Right ventricle myocardium superior (tissue), 1 donor: ENCODE measurements at regions not wholly inside any gene's neighbourhood (a gene's known extent, or its start where the extent isn't known, plus 50 kb on each side); places are given as distances from the start of the nearest gene placed in this dataset.

Experiments
- ATAC-seq: fragments of 200-7000 bp; cut with Tn5 transposase; one replicate; pipeline ENCODE4 v1.9.1; 2020; ENCODE audit warnings: mild to moderate bottlenecking; ENCODE audit not compliant: poor library complexity
- DNase-seq: peaks from one replicate; pipeline ENCODE4 v3.0.0-alpha.2; 2020
- intact Hi-C: fragments of 100-400 bp; cut with DNase I; formaldehyde crosslinking; loops from one replicate; pipeline ENCODE4 v1.11.2; 2022
- donor health status: DM: no; HTN: yes; CAD: no; lungs with severe emphysema.

- intact Hi-C loops = no loop called here
- ATAC-seq (no peak), DNase-seq (no peak)
These were observed 250.9 kb upstream of the PELI2 start for GRCh38 chr14:55867311-55867710.

DNA sequence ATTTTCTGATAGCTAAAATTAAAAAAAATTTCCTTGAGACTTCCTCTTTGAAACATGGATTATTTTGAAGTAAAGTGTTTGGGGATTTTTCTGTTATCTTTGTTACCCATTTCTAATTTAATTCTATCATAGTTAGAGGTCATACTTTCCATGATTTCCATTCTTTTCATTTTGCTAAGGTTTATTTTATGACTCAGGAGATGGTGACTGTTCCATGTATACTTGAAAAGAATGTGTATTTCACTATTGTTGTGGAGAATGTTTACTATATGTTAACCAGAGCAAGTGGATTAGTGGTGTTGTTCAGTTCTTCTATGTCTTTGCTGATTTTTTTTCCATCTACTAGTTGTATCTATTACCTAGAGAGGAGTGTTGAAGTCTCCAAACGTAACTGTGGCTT lies 250.5 kb upstream of the PELI2 start:
- intact Hi-C loops = no loop called here
- DNase-seq = no peak
- no peak for ATAC-seq

DNA sequence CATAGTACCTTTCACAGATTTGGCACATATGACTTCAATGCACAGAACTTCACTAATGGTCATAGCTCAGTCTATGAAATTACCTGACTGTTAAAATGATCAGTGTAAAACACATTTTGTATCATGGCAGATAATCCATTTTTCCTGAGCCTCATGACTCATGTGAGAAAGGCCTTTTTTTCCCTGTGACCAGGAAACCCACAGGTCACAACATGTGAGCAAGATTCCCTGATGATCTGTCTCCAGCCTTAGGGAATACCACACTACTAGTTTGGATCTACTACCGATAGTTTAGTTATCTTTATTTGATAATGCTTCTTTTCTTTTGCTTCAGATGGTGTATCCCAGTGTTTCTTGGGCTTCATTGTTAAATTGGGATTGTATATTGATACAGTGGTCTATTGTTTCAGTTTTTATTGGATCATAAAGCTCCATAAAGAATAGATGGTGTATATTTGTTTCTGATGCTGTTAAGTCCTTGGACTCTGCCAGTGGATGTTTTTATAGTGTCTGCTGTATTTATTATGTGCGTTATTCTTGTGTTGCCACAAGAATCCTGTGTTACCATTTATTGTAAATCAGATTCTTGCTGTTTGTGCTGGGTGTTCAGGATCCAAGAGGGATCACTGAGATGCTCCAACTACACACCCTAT lies 248.7 kb upstream of the PELI2 start:
- intact Hi-C loops = no loop called here
- ATAC-seq (no peak), DNase-seq (no peak)

DNA sequence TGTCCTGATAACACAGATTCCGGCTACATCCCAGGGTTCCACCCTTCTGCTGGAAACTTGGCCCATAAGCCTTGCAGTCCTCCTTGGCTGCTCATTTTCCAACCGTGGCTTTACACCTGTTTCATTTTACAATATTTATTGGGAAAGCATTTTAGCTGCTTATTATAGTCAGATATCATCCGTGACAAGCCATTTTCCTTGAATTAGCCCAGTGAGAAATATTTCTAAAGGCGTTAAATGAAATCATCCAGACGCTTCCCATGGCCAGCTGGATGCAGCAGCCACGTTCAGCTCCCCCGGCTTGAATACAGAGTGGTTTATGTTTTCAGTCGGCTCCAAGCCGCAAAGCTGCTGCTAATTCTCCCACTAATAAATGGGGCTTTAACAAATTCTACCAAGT lies 245.0 kb upstream of the PELI2 start:
- intact Hi-C loops = no loop called here
- no peak for ATAC-seq
- DNase-seq = no peak

DNA sequence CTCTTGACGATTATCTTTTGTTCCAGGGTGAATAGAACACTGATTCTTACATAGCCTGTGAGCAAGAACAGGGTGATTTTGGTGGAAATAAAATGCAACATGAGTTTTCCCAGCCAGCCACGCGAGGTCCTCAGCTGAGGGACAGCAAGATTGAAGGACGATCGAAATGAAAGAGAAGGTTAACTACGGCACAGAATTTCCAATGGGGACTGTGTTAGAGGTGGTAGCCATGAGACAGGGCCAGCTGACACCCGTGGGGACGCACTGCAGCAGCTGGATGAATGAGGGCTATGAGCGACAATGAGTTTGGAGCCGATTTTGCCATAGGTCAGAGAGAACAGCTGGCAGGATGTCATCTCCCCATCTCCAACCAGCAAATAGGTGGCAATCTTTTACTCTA lies 243.4 kb upstream of the PELI2 start:
- DNase-seq (no peak), ATAC-seq (no peak)
- intact Hi-C loops = no loop called here

DNA sequence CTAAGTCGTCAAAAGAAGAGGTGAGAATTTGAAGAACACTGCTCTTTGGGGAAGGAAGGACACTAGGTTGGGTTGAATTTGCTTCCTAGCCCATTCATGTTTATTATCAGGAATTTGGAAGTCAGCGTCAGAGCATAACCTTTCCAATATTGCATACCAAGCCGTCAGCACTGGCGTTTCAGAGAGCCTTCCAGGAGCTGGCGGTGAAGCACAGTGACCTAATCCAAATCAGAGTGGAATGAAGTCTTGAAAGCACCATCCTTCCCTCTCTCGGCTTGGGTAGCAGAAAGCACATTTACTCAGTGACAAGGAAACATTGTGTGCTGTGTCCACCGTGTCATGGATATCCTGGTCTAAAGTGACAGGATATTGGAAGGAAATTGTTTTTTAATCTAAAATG lies 240.3 kb upstream of the PELI2 start:
- intact Hi-C loops = no loop called here
- DNase-seq = peak; percentile 49

DNA sequence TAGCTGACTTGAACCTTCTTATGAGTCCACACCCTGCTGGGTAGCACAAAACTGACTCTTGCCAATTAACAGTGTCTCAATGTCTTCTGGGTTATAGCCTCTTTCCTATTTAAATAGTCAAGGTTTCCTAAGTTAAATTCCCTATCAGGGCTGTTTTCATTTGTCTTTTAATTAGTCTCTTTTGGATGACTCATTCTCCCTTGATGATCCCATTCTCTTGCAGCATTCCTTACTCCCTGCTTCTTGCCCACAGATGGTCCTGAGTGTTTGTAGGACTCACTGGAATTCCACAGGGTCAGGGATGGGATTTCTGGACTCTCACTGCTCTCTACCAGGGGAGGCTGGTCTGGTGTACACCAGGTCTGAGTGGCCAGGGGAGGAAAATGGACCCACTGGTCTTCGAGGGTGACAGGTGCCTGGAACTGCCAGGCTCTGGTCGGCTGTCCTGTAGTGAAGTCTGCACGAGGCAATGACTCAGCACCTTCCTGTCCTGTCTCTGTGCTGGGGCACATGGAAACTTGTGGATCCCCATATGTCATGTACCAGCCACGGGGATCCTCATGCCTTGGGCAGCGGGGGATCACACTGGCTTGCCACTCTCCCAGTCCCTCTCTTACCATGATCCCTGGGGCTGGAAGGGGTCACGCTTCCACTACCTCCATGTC lies 236.5 kb upstream of the PELI2 start:
- intact Hi-C loops = no loop called here
- ATAC-seq (no peak), DNase-seq (no peak)

More for the DNA sequence above, 240.3 kb upstream of the PELI2 start:
- ATAC-seq = peak; percentile 88

DNA sequence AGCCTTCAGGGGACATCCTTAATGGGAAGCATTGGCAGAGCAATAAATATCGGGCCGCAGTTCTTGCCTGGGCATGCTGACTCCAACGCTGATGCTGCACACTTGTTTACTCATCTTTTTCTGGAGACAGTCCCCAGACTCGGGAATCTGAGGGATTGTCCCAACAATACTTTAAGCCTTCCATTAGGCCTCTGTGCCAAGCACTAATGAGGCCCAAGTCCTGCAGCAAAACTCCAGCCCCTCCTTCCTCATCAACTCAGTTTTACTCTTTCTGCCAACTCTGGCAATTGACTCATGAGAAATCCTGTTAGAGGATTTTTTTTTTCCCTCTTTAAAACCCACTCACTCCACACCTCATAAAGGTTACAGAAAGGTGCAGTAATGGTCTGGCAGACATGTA lies 233.4 kb upstream of the PELI2 start:
- intact Hi-C loops = no loop called here
- DNase-seq = no peak
- no peak for ATAC-seq

- intact Hi-C loops = no loop called here
- DNase-seq (no peak), ATAC-seq (peak; percentile 67)
These were observed 229.1 kb upstream of the PELI2 start for GRCh38 chr14:55889124-55889523.

DNA sequence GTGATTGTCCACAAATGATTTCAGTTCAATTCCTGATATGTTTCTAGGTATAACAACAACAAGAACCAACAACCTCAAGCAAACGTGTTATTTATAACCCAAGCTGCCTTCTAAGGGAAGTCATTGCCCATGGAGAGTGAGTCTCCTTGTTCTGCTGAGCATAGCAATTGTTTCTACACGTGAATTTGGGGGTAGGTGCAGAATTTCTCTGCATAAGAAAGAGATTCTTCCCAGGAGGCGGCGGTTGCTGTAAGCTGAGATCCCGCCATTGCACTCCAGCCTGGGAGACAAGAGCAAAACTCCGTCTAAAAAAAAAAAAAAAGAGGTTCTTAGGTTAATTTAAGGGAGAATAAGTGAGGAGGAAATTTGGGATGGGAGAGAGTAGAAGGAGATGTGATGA lies 226.5 kb upstream of the PELI2 start:
- intact Hi-C loops = no loop called here
- ATAC-seq (no peak), DNase-seq (no peak)

GRCh38 chr14:55892906-55893305 lies 225.3 kb upstream of the PELI2 start:
- ATAC-seq (no peak), DNase-seq (no peak)
- intact Hi-C loops = no loop called here

DNA sequence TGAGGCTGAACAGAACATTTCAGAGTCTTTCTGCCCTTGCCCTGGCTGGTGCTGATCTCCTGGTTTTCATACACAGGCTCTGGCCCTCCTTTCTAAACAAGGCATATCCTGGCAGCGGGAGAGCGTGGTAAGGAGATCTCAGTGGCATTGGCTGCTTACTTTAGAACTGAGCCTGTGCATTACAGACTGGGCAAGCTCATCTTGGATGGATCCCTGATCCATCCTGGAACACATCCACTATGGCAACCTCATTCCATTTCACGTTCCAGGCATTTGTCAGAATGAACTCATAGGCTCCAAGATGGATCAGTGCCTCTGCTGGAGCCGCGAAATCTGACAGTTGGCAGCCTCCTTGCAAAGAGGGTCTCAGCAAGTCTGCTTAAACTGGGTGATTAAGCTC lies 224.5 kb upstream of the PELI2 start:
- DNase-seq (no peak), ATAC-seq (peak; percentile 58)
- intact Hi-C loops = no loop called here

GRCh38 chr14:55897031-55897430 lies 221.2 kb upstream of the PELI2 start:
- no peak for ATAC-seq
- intact Hi-C loops = no loop called here
- no peak for DNase-seq

- ATAC-seq (peak; percentile 87), DNase-seq (no peak)
- intact Hi-C loops = no loop called here
These were observed 219.3 kb upstream of the PELI2 start for GRCh38 chr14:55898938-55899337.

- intact Hi-C loops = no loop called here
- no peak for DNase-seq
- no peak for ATAC-seq
These were observed 218.7 kb upstream of the PELI2 start for GRCh38 chr14:55899531-55899930.

GRCh38 chr14:55900749-55901148 lies 217.5 kb upstream of the PELI2 start:
- no peak for DNase-seq
- no peak for ATAC-seq
- intact Hi-C loops = no loop called here

DNA sequence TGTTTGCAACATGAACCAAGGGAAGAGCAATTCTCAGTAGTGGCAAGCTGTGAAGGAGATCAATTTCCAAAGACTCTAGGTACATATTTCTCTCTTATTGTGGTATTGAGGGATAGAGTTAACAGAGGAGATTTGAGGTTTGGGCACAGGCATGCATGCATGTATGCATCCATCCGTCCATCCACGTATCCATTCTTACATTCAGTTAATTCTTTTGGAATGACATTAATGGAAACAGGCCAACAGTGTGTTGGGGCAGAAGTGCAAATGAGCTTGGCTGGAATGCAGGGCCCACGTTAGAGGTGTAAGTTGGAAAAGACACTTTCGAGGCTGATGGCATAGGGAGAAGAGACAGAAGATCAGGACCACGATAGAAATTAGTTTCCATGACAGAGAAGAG lies 216.9 kb upstream of the PELI2 start:
- DNase-seq (no peak), ATAC-seq (no peak)
- intact Hi-C loops = no loop called here

DNA sequence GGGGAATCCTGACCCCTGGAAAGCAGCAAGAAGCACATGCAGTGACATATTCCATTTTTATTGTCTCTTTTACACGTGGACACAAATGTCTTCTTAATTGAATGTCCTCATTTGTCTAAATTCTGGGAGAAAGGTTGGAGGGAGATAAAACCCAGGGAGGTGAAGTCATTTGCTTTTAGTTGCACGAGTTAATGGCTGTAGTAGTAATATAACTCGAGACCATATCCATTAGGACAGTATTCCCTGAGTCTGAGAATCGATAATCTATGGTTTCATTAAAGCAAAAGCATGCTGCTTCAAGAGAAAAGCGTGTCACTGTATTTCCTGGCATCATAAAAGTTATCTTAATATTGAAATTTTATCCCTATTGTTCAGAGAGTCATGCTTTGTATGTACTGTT lies 216.0 kb upstream of the PELI2 start:
- DNase-seq = no peak
- ATAC-seq = no peak
- intact Hi-C loops = no loop called here

- intact Hi-C loops = no loop called here
- ATAC-seq = no peak
- DNase-seq = no peak
These were observed 214.1 kb upstream of the PELI2 start for GRCh38 chr14:55904086-55904485.

DNA sequence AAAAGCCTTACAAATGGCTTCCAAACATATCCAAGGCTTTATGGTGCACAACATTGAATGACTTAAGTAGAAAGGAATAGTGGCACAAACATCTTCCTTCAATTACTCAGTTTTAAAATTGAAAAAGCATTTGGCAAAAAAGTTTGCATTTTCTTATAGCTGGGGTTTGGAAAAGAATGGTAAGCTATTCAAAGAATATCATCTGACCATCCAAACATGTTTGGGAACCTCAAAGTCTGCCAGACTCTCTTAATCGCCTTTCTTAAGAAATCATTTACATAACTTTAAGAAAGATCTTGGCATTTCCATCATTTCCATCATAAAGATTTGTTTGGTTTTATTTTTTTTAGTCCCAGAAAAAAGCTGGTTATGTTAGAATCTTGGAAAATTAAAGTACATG lies 210.1 kb upstream of the PELI2 start:
- DNase-seq (no peak), ATAC-seq (no peak)
- intact Hi-C loops = no loop called here

- ATAC-seq (no peak), DNase-seq (no peak)
- intact Hi-C loops = no loop called here
These were observed 208.3 kb upstream of the PELI2 start for GRCh38 chr14:55909879-55910278.
